Left lobe of liver (tissue), 2 donors: ENCODE measurements at regions not wholly inside any gene's neighbourhood (a gene's known extent, or its start where the extent isn't known, plus 50 kb on each side); places are given as distances from the start of the nearest gene placed in this dataset.
A peak's percentile ranks its signal among the peaks of the same experiment; 100 is the strongest.

Experiments used
- ATAC-seq: fragments of 200-7000 bp; cut with Tn5 transposase; one replicate; pipeline ENCODE4 v1.9.1; 2020; ENCODE audit warnings: mild to moderate bottlenecking, moderate library complexity
- DNase-seq: peaks from one replicate; pipeline ENCODE4 v3.0.0-alpha.2; 2020; ENCODE audit warnings: low spot score
- donor health status: DM: no; HTN: no; CAD: no; lungs with moderate emphysema.
- donor health status: DM: no; HTN: yes; CAD: no.

DNA sequence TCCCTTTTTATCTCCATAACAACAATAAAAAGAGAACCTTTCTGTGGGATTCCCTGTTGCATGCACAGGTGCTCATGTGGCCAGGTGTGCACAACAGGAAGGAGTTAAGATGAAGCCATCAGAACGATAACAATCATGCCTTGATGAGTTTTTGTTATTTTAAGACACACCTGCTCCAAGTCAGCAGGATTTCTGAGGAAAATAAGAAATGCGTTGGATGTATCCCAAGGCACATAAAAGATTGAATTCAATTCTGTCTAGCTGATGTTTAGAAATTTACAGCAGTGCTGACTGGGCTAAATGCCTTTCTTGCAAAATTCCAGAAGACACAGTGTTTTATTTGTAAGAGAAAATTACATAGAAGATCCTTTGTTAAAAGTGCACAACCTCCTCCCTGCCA is 1678.2 kb downstream of the ARAP2 start:
- DNase-seq (no peak), ATAC-seq (no peak)

DNA sequence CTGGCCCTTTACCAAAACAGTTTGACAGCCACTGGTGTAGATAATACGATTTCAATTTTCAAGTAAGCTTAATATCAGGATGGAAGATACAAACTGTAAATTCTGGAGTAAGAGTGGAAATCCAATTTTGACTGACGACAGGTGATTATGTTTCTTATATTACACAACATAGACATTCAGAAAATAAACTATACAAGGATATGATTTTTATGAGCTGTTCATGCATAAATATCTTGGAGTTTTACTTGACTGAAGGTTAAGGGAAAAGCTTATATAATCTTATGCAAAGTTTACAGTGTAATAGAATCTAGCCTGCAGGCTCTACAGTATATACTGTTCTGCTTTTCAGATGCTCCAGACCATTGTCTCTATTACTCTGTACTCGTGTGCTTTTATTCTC is 1672.3 kb downstream of the ARAP2 start:
- ATAC-seq (no peak), DNase-seq (no peak)

GRCh38 chr4:34615315-34615714 is 1629.0 kb downstream of the ARAP2 start:
- no peak for DNase-seq
- no peak for ATAC-seq

DNA sequence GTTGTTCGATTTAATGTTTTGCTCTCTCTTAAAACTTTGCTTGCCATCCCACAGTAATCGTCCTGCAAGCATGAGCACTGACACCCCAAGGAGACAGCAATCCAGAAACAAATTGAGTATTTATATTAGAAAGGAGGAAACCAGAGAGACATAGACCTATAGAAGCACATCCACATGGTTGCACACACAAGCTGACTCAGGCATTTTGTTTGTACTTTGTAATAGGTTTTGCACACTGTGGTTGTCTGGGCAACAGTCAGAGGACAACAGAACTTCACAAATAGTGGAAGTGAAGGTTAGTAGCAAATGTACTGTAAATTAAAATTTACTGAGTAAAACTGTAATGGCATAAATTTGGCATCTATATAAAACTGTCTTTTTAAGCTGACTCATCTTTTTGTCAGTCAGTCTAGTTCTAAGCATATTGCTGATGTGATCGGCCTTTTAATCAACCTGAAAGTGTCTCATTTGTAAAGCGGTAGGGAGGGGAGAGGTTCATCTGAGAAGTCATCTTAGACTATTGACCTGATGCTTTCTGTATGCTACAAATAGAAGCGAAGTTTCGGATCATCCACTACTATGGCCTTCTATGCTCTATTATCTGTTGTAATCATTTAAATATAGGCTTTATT is 1624.7 kb downstream of the ARAP2 start:
- ATAC-seq: no peak

GRCh38 chr4:34628471-34628870 is 1615.8 kb downstream of the ARAP2 start:
- no peak for ATAC-seq
- no peak for DNase-seq

More for the DNA sequence above, 1624.7 kb downstream of the ARAP2 start:
- no peak for DNase-seq

DNA sequence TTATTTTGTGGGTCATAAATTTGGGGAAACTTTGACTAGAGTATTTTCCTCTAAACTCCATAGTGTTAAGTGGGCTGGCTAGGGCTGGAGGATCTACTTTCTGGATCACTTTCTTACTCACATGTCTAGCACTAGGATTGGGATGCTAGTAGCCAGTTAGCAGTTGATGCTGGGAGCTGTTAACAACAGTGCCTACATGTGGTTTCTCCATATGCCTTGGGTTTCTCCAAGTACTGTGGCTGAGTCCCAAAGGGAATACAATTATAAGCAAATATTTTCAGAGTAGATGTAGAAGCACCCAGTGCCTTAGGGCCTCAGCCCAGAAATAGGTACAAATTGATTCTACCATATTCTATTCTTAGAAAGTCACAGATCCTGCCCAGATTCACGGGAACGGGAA is 1614.9 kb downstream of the ARAP2 start:
- DNase-seq (no peak), ATAC-seq (no peak)

- ATAC-seq (no peak), DNase-seq (no peak)
Observed at GRCh38 chr4:34633241-34633640, 1611.1 kb downstream of the ARAP2 start.

- DNase-seq: no peak
Observed at GRCh38 chr4:34636623-34637022, 1607.7 kb downstream of the ARAP2 start.

GRCh38 chr4:34643476-34643875 is 1600.8 kb downstream of the ARAP2 start:
- ATAC-seq (no peak), DNase-seq (no peak)

More at GRCh38 chr4:34636623-34637022, 1607.7 kb downstream of the ARAP2 start:
- ATAC-seq: no peak

- no peak for DNase-seq
- no peak for ATAC-seq
Observed at GRCh38 chr4:34644579-34645115, 1599.7 kb downstream of the ARAP2 start.

DNA sequence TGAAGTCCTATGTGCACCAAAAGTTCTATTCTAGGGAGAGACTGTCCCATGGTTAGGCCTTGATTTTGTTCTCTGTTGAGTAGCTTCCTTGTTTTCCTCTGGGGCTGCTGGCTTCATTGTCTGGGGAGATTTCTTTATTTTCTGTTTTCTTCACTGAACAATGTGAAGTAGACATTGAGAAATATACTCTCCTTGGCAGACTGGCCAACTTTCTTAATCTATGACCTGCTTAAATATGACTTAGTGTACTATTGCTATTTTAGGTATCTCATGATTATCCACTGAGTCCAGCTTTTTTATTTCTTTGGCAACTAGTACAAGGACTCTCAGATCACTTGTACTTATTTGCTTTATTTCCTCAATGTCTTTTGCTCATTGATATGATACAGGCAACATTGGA is 1594.6 kb downstream of the ARAP2 start:
- ATAC-seq (no peak), DNase-seq (no peak)

DNA sequence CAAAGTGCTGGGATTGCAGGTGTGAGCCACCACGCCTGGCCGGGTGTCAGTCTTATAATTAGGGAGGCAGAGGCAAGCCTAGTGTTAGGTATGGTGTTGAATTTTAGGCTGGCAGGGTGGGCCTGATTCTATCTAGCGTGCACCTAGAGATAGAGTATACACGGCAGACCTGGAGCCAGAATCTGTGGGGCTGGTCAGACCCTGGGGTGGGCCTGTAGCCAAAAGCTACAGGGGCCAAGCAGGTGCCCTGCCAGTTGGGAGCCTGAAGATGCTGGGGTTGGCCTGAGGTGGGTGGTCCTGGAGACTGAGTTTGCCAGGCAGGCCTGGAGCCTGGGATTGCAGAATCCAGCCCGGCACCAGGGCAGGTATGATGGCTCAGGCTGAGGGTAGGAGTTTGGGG is 1580.3 kb downstream of the ARAP2 start:
- ATAC-seq: no peak
- DNase-seq: no peak

GRCh38 chr4:34676400-34676799 is 1567.9 kb downstream of the ARAP2 start:
- DNase-seq: no peak
- ATAC-seq: no peak

- no peak for ATAC-seq
- no peak for DNase-seq
Observed at GRCh38 chr4:34678431-34678830, 1565.9 kb downstream of the ARAP2 start.

- DNase-seq (no peak), ATAC-seq (no peak)
Observed at GRCh38 chr4:34679228-34679627, 1565.1 kb downstream of the ARAP2 start.

DNA sequence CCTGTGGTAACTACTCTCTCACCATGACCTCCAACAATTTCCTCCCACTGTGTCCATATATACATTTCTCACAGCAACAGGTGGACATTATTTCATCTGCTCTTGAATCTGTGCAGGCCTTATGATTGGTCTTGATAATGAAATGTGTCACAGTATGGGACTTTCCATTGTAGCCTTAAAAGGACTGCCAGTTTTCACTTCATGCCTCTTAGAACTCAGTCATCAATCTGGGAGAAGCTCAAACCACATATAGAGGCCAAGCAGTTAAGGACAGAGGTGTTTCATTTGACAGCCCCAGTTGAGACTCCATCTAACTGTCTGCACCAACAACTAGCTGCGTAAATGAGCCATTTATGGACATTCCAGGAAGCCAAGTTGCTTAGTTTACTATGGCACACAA is 1534.8 kb downstream of the ARAP2 start:
- ATAC-seq: no peak
- DNase-seq: no peak

DNA sequence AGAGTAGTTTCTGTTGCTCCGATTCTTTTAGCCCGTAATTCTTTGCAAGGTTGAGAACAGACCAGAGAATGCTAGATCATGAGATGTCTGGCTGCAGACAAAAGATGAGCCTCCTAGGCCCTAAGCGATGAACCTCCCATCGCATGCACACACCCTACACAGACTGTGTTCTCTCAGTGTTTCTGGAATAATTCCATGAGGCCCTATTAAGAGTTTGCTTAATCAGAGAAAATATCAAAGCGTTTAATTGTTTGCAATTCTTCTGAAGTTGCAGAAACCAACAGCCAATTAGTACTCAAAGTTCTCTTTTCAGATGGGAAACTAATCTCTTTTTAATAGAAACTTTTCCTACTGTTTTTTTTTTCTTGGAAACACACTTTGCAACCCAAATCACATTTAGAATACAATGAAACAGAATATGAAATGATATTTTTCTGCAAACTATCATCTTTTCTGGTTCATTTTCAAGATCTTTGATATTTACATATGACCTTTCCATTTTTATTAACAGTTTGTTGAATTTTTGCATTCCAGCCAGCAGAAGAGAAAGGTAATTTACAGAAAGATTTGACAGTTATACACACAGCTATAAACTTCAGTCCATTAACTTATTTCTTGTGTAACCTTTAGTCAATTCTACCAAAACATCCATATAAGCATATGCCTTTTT is 1525.6 kb downstream of the ARAP2 start:
- no peak for DNase-seq

DNA sequence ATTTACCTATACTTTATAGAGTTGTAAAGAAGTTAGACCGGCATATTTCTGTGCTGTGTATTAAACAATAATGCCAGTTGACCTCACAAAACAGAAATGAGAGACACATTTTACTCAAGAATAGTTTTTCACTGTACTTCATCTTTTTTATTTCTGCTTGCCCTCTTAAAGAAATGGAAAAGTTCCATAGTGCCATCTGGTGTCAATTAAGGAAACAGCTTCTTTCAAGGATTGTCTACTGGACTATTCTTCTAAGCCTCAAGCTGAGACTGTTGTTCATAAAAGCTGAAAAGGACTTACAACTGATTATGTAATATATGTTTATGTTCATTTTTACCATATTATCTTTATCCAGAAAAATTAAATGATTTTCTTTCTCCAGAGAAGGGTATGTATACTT is 1523.7 kb downstream of the ARAP2 start:
- ATAC-seq (peak; percentile 52), DNase-seq (no peak)

More for the DNA sequence above, 1525.6 kb downstream of the ARAP2 start:
- no peak for ATAC-seq

DNA sequence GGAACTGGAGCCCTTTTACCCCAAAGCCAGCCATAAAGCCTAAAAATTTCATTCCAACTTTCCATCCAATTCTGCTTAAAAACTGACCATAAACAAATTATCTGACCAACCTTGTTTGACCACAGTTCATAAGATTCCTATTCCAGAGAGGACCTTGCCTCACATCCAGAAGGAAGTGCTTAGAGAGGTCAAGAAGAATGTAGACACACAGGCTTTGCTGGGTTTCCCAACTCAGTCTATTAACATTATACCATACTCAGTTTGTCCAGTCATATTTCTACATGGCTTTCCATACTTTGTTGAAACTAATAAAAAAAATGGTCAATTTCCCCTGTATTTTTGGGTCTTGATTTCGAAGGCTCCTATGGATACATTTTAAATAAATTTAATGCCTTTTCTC is 1522.5 kb downstream of the ARAP2 start:
- no peak for ATAC-seq
- no peak for DNase-seq

- ATAC-seq (no peak), DNase-seq (no peak)
Observed at GRCh38 chr4:34723605-34724004, 1520.7 kb downstream of the ARAP2 start.

GRCh38 chr4:34724491-34724890 is 1519.8 kb downstream of the ARAP2 start:
- ATAC-seq: no peak
- DNase-seq: no peak

DNA sequence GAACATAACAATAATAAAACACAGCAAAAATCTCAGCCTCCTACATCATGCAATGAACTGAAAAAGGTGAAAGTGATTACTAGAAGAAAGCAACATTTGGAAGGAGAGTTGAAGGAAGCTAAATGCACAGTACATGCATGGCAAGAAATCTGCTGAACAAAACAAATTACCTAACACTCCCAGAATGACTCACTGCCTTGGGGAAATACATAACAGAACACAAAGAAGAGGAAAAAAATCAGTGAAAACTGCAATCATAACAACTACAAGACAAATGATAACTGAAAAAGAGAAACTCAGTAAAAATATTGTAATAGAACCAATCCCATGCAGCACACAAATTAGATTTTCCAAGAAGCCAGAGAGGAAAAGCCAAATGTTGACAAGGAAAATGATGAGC is 1513.2 kb downstream of the ARAP2 start:
- DNase-seq (no peak), ATAC-seq (no peak)
